GM12865 (cell line): ENCODE measurements at regions not wholly inside any gene's neighbourhood (a gene's known extent, or its start where the extent isn't known, plus 50 kb on each side); places are given as distances from the start of the nearest gene placed in this dataset.

Experiments
- DNase-seq: peaks from one replicate; pipeline ENCODE4 v3.0.0; 2010; ENCODE audit warnings: low read depth
- H3K4me3 ChIP-seq: 2 replicates; pipeline ENCODE4 v1.5.1; 2011; ENCODE audit warnings: mild to moderate bottlenecking, low read depth, low read length, control low read depth
- TF ChIP-seq, protein P1 (sequence below): IDR thresholded peaks from 2 replicates; pipeline ENCODE4 v1.5.1; 2011; ENCODE audit warnings: low read length, control low read depth, low read depth, inconsistent platforms; ENCODE audit not compliant: insufficient read depth; ENCODE audit errors: missing control alignments

DNA sequence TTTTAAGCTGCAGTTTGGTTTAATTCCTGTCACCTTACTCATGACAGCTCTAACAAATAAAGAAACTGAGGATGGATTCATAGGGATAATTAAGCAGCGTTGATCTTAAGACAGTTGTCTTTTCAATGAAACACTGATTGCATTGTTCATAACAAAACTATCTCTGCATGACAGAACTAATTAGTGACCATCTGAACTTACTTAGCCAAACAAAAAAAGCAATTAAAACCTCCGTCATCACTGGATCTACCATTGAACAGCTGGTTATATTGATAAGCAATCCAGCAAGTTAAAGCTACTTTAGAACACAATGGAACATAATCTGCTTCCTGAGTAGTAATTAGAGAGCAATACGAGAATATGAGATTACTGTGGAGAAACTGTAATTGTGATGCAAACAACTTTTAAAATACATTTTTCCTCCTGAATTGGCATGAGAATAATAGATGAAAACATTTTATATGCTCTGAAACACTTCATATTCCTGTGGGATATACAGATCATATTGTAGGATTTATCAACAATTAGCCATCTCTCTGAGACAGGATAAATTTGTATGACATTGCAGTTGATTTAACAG is 2576.8 kb downstream of the PCDH7 start:
- no peak overlapping the region for H3K4me3 ChIP-seq
- TF ChIP-seq, protein P1, sequence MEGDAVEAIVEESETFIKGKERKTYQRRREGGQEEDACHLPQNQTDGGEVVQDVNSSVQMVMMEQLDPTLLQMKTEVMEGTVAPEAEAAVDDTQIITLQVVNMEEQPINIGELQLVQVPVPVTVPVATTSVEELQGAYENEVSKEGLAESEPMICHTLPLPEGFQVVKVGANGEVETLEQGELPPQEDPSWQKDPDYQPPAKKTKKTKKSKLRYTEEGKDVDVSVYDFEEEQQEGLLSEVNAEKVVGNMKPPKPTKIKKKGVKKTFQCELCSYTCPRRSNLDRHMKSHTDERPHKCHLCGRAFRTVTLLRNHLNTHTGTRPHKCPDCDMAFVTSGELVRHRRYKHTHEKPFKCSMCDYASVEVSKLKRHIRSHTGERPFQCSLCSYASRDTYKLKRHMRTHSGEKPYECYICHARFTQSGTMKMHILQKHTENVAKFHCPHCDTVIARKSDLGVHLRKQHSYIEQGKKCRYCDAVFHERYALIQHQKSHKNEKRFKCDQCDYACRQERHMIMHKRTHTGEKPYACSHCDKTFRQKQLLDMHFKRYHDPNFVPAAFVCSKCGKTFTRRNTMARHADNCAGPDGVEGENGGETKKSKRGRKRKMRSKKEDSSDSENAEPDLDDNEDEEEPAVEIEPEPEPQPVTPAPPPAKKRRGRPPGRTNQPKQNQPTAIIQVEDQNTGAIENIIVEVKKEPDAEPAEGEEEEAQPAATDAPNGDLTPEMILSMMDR = no peak
- no peak for DNase-seq

DNA sequence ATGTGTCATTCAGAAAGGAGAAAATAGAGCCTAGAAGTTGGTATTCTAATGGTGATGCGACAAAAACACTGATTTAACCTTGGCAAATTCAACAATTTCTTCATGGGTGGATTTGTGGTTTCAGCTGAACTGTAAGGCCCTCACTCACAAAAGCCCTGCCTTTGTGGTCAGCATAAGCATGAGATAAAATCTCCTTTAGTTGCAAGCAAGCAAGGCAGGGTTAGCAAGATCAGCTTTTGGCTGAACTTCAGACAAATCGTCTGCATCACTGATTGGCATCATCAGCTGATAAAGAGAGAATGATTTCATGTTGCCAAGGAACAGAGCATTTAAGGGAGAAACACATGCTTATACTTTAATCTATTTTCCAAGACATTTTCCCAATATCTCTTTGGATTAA is 2582.2 kb downstream of the PCDH7 start:
- no peak for DNase-seq
- H3K4me3 ChIP-seq = no peak overlapping the region
- TF ChIP-seq, protein P1 = no peak

DNA sequence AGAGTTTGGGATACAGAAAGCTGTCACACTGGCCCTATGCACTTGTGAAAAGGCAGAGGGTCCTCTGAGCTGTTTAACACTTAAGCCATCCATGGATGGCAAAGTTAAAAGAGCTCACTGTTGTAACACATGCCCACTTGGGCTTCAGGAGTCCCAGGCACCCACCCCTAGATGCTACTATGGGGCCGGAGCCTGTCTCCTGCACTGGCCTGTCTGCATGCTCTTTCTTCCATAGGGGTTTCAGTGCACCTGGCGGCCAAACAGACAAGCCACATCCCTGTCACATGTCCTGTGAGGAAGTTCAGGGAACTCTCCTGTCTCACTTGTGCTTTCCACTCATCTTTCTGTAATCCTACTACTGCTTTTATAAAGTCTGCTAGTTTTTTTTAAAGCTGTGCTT is 2586.0 kb downstream of the PCDH7 start:
- H3K4me3 ChIP-seq = no peak overlapping the region
- DNase-seq = no peak
- TF ChIP-seq, protein P1 = no peak

DNA sequence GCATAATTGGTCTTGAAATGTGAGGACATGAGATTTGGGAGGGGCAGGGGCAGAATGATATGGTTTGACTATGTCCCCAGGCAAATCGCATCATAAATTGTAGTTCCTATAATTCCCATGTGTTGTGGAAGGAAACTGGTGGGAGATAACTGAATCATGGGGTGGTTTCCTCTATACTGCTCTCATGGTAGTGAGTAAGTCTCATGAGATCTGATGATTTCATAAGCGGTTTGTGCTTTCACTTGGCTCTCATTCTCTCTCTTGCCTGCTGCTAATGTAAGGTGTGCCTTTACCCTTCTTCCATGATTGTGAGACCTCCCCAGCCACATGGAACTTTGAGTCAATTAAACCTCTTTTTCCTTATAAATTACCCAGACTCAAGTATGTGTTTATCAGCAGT is 2595.9 kb downstream of the PCDH7 start:
- DNase-seq = no peak
- H3K4me3 ChIP-seq = no peak overlapping the region
- TF ChIP-seq, protein P1 = no peak

DNA sequence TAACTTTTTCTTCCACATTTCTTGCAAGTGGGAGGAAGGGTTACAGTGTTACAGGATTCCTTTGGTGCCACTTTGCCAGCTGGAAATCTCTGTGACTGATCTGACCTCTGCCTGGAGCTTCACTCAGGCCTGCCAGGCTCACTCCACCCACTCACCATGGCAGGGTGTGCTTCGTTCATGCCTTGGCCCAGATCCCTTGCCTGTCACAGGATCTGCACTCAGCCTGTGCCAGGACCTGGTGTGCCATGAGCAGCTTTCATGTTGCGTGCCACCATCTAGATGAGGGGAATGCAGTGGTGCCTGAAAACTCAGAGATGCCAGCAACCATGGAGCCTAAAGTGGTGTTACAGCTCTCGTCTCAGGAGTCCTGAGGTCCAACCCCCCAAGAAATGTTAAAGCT is 2596.4 kb downstream of the PCDH7 start:
- no peak for DNase-seq
- H3K4me3 ChIP-seq = no peak overlapping the region
- TF ChIP-seq, protein P1 = no peak

DNA sequence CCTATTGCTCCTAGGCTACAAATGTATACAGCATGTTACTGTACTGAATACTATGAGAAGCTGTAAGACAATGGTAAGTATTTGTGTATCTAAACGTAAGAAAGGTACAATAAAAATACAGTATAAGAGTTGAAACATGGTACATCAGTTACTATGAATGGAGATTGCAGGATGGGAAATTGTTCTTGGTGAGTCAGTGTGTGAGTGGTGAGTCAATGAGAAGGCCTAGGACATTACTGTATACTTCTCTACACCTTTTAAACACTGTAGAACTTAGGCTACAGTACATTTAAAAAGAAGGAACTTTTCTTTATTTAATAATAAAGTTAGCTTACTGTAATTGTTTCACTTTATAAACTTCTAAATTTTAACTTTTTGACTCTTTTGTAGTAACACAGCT is 2603.2 kb downstream of the PCDH7 start:
- H3K4me3 ChIP-seq = no peak overlapping the region
- TF ChIP-seq, protein P1 = no peak
- DNase-seq = no peak

DNA sequence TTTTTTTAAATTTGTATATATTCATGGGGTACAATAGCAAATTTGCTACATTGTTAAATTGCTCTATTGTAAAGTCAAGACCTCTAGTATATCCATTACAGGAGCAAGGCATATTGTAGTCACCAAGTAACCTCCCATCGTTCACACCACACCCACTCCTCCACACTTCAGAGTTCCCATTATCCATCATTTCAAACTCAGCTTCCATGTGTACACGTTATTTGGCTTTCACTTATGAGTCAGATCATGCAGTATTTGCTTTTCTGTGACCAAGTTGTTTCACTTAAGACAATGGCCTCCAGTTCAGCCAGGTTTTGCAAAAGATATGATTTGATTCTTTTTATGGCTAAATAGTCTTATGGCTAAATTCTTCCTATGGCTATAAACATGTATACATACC is 2614.2 kb downstream of the PCDH7 start:
- H3K4me3 ChIP-seq = no peak overlapping the region
- DNase-seq = no peak
- TF ChIP-seq, protein P1 = no peak
